Testis (tissue), 2 donors: ENCODE measurements at regions not wholly inside any gene's neighbourhood (a gene's known extent, or its start where the extent isn't known, plus 50 kb on each side); places are given as distances from the start of the nearest gene placed in this dataset.

Experiments
- POLR2A ChIP-seq: fragments of 450-650 bp; IDR thresholded peaks from one replicate; pipeline ENCODE4 v1.6.1; 2017; ENCODE audit warnings: antibody characterized with exemption, mild to moderate bottlenecking, moderate library complexity
- TF ChIP-seq, protein P1 (sequence below), 3 experiments: fragments of 450-650 bp in 2 of 3; fragments of 200-600 bp in 1 of 3; sonication (generic) in 1 of 3; IDR thresholded peaks; one replicate each; pipeline ENCODE4 v1.5.1; 2016 to 2019; ENCODE audit warnings: antibody characterized with exemption in 3 of 3, mild to moderate bottlenecking in 2 of 3, moderate library complexity in 1 of 3

- no peak for TF ChIP-seq POLR2A
- TF ChIP-seq, protein P1, sequence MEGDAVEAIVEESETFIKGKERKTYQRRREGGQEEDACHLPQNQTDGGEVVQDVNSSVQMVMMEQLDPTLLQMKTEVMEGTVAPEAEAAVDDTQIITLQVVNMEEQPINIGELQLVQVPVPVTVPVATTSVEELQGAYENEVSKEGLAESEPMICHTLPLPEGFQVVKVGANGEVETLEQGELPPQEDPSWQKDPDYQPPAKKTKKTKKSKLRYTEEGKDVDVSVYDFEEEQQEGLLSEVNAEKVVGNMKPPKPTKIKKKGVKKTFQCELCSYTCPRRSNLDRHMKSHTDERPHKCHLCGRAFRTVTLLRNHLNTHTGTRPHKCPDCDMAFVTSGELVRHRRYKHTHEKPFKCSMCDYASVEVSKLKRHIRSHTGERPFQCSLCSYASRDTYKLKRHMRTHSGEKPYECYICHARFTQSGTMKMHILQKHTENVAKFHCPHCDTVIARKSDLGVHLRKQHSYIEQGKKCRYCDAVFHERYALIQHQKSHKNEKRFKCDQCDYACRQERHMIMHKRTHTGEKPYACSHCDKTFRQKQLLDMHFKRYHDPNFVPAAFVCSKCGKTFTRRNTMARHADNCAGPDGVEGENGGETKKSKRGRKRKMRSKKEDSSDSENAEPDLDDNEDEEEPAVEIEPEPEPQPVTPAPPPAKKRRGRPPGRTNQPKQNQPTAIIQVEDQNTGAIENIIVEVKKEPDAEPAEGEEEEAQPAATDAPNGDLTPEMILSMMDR (IDR thresholded peaks at IDR 0.05) = no peak
Observed at GRCh38 chr1:87224201-87224600, 104.5 kb upstream of the LMO4 start.
